ENCODE measurements at regions not wholly inside any gene's neighbourhood (a gene's known extent, or its start where the extent isn't known, plus 50 kb on each side); places are given as distances from the start of the nearest gene placed in this dataset.

DNA sequence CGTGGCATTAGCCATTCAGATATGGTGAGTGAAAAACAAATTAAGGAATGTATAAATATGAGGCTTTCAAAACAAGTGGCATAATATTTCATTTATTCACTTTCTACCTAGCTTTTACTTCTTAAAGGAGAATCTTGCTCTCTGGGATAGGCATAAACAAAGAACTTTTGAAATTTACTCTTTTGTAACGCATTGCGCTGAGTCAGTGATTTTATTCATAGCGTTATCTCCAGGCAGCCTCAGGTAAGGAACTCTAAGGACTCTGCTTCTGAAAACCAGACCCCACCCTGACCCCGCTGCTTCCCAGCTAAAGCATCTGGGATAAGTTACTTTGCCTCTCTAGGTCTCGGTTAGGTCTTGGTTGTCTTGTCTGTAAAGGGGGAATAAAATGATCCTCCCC is 234.7 kb downstream of the MYLK4 start:
- Histone ChIP-seq H3K9me3 (peaks cover 0 to 22% (median 10%) of the 10 kb centered on the region in 12 donors), H3K27me3 (peaks cover 0 to 15% (median 0%) of the 10 kb centered on the region in 9 donors), H3K36me3 (no peaks in the 10 kb centered on the region), H3K4me3 (no peak overlapping the region), H3K4me1 (peaks cover 0 to 5% (median 0%) of the 10 kb centered on the region in 12 donors), H3K27ac (no peak overlapping the region)
- DNase-seq (no peak), ATAC-seq (no peak)
- TF ChIP-seq, protein P1, sequence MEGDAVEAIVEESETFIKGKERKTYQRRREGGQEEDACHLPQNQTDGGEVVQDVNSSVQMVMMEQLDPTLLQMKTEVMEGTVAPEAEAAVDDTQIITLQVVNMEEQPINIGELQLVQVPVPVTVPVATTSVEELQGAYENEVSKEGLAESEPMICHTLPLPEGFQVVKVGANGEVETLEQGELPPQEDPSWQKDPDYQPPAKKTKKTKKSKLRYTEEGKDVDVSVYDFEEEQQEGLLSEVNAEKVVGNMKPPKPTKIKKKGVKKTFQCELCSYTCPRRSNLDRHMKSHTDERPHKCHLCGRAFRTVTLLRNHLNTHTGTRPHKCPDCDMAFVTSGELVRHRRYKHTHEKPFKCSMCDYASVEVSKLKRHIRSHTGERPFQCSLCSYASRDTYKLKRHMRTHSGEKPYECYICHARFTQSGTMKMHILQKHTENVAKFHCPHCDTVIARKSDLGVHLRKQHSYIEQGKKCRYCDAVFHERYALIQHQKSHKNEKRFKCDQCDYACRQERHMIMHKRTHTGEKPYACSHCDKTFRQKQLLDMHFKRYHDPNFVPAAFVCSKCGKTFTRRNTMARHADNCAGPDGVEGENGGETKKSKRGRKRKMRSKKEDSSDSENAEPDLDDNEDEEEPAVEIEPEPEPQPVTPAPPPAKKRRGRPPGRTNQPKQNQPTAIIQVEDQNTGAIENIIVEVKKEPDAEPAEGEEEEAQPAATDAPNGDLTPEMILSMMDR (IDR thresholded peaks at IDR 0.05): no peak
- no peak for TF ChIP-seq POLR2A (IDR thresholded peaks at IDR 0.05)
- WGBS, 4 donors: 90 to 95% (median 93%) methylated on average over 6 of the region's 6 CpGs
- intact Hi-C loops (cut with DNase I): no loop called here

DNA sequence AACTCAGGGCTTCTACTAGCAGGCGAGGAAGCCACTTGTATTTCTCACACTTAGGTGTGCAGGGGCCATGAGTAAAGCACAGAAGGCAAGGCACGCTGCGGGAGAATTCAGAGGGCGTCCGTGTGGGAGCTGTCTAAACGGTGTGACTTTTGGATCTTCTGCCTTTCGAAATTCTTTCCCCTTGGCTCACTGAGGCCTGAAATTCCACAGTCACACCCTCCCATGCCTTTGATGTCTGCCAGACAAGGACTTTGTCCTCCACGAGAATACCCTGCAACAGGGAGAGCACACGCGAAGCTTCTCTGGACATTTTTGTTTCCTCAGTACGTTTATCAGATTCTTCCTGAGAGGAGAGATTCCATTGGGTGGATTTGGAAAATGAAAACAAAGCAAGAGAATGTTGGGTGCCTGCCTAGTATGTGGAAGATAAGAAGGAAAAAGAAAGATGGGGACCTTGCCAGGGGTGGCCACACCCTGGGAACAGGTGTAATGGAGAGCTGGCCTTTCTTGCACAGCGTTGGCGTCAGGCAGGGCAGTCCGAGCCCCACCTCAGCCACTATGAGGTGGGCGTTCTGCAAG is 235.7 kb downstream of the MYLK4 start:
- Histone ChIP-seq H3K4me3 (no peak overlapping the region), H3K4me1 (peaks cover 0 to 5% (median 0%) of the 10 kb centered on the region in 12 donors), H3K27ac (no peak overlapping the region), H3K36me3 (no peaks in the 10 kb centered on the region), H3K27me3 (peaks cover 0 to 18% (median 0%) of the 10 kb centered on the region in 9 donors), H3K9me3 (peaks cover 0 to 18% (median 6%) of the 10 kb centered on the region in 12 donors)
- no peak for ATAC-seq
- DNase-seq: no peak
- intact Hi-C loops (cut with DNase I): no loop called here
- TF ChIP-seq POLR2A (IDR thresholded peaks at IDR 0.05): no peak
- TF ChIP-seq, protein P1 (IDR thresholded peaks at IDR 0.05): no peak
- WGBS, 4 donors: 50 to 56% (median 53%) methylated on average over 15 of the region's 15 CpGs

DNA sequence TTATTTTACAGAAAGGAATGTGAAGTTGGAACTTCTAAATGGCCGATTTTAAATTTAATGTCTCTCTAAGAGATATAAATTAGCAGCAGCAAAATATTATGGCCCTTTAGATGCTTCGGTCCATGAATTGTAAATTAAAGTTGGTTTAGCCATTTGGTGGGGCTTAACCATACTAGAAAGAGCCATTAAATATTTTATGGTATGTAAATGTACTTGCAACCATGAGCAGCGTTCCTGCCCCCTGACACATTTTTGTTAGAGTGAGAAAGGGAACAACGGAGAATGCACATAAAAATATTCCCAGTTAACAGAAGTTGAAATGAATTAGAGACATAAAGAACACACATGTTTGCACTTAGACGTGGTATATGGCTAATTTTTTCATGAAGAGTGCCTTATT is 237.9 kb downstream of the MYLK4 start:
- H3K27ac ChIP-seq: no peak overlapping the region
- 86 to 90% (median 88%) methylated on average over 5 of the region's 5 CpGs for WGBS, 4 donors
- H3K4me1 ChIP-seq: peaks cover 0 to 5% (median 0%) of the 10 kb centered on the region in 12 donors
- no peak overlapping the region for H3K4me3 ChIP-seq
- DNase-seq: no peak
- ATAC-seq: no peak
- TF ChIP-seq, protein P1 (IDR thresholded peaks at IDR 0.05): no peak
- no peak for TF ChIP-seq POLR2A (IDR thresholded peaks at IDR 0.05)
- no peaks in the 10 kb centered on the region for H3K9me3 ChIP-seq
- H3K27me3 ChIP-seq: peaks cover 0 to 12% (median 0%) of the 10 kb centered on the region in 9 donors
- H3K36me3 ChIP-seq: no peaks in the 10 kb centered on the region
- intact Hi-C loops (cut with DNase I): no loop called here

DNA sequence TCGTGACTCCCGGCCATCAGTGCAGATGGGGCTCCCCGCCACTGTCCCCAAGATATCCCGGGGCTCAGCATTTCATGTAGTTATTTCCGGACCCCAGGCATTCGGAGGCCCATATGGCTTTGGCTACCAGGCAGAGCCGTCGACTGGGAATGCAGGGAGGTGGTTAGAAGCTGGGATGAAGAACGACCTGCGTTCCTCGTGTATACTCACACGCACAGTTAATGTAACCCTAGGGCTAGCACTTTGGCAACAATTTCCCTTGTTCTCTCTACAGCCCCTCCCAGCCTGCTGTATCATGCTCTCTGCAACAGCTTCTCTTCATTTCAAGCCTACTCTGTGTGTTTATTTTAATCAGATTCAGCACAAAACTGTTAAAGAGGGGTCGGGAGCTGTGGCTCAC is 240.4 kb downstream of the MYLK4 start:
- 84 to 93% (median 89%) methylated on average over 13 of the region's 13 CpGs for WGBS, 4 donors
- TF ChIP-seq POLR2A (IDR thresholded peaks at IDR 0.05): no peak
- TF ChIP-seq, protein P1 (IDR thresholded peaks at IDR 0.05): no peak
- Histone ChIP-seq H3K27ac (no peak overlapping the region), H3K4me3 (no peak overlapping the region), H3K36me3 (no peaks in the 10 kb centered on the region), H3K4me1 (peaks cover 0 to 6% (median 0%) of the 10 kb centered on the region in 12 donors), H3K27me3 (peaks cover 0 to 33% (median 0%) of the 10 kb centered on the region in 9 donors), H3K9me3 (no peaks in the 10 kb centered on the region)
- intact Hi-C loops (cut with DNase I): no loop called here
- DNase-seq (no peak), ATAC-seq (no peak)
